K562 (cell line): ENCODE measurements at regions not wholly inside any gene's neighbourhood (a gene's known extent, or its start where the extent isn't known, plus 50 kb on each side); places are given as distances from the start of the nearest gene placed in this dataset.

Source experiments
- ATAC-seq: fragments of 200-7000 bp; cut with Tn5 transposase; 3 replicates; pipeline ENCODE4 v1.9.1; 2020; ENCODE audit warnings: moderate library complexity
- BruUV-seq: library from RNA; stranded (reverse); fragments of 400-500 nt; replicated peaks from 2 replicates; lab custom pipeline; 2021; lab: Mats Ljungman, UMichigan
- CTCF ChIA-PET: fragments of 300-600 bp; formaldehyde crosslinking; extraction: SDS; loops from one replicate; lab custom pipeline; 2021; ENCODE audit warnings: low intra/inter-chr PET ratio; lab: Yijun Ruan, JAX
- POLR2A ChIA-PET: fragments of 300-600, 350-650 bp; sonication (Branson Sonifier 250); formaldehyde crosslinking; extraction: SDS; loops from one replicate; lab custom pipeline; 2021; ENCODE audit warnings: antibody characterized with exemption, inconsistent platforms; lab: Yijun Ruan, JAX
- DNase-seq, 4 experiments: peaks; one replicate each; pipeline versions ENCODE4 v3.0.0 to v3.0.0-alpha.2; 2011 to 2018; ENCODE audit warnings: low spot score in 3 of 4, mixed read lengths in 3 of 4; ENCODE audit errors: extremely low read depth in 1 of 4
- FAIRE-seq: peaks from 2 replicates; lab custom pipeline; 2011; peaks lifted over from hg19 to GRCh38; lab: Jason Lieb, UNC
- H2AFZ ChIP-seq: 2 replicates; pipeline ENCODE4 v1.6.0; 2011; ENCODE audit warnings: low read depth, low read length, control low read depth, inconsistent platforms
- H3K27ac ChIP-seq: fragments of 200-600 bp; 3 replicates; pipeline ENCODE4 v1.8.0; 2011; ENCODE audit warnings: low read depth, mild to moderate bottlenecking, control low read depth, inconsistent platforms, low read length, moderate library complexity, mixed read lengths; ENCODE audit errors: extremely low read depth
- H3K27me3 ChIP-seq, 2 experiments: fragments of 300-600 bp in 1 of 2; 2 replicates in 1 of 2; 3 replicates in 1 of 2; pipeline versions ENCODE4 v1.6.0 to v1.8.0; 2011; ENCODE audit warnings: inconsistent platforms in 2 of 2, low read length in 2 of 2, mild to moderate bottlenecking in 1 of 2, mixed read lengths in 1 of 2, moderate library complexity in 1 of 2; ENCODE audit not compliant: control insufficient read depth in 2 of 2, insufficient read depth in 2 of 2
- H3K36me3 ChIP-seq: fragments of 300-600 bp; 3 replicates; pipeline ENCODE4 v1.8.0; 2011; ENCODE audit warnings: mild to moderate bottlenecking, low read length, inconsistent platforms; ENCODE audit not compliant: control insufficient read depth, insufficient read depth
- H3K4me1 ChIP-seq, 2 experiments: fragments of 200-600 bp in 1 of 2; replicated peaks in 1 of 2; 2 replicates in 1 of 2; 3 replicates in 1 of 2; pipeline versions ENCODE4 v1.5.1 to v1.8.0; 2011; ENCODE audit warnings: inconsistent platforms in 2 of 2, low read length in 2 of 2, mild to moderate bottlenecking in 1 of 2, mixed read lengths in 1 of 2, moderate library complexity in 1 of 2; ENCODE audit not compliant: control insufficient read depth in 2 of 2, insufficient read depth in 2 of 2
- H3K4me2 ChIP-seq: 2 replicates; pipeline ENCODE4 v1.6.1; 2011; ENCODE audit warnings: low read length, control low read depth, inconsistent platforms, mixed read lengths; ENCODE audit not compliant: insufficient read depth
- H3K4me3 ChIP-seq: fragments of 200-600 bp; sonication (generic), shearing (Covaris generic); 2 replicates; pipeline ENCODE4 v1.5.1; 2016; ENCODE audit warnings: control low read depth, inconsistent platforms
- H3K79me2 ChIP-seq: fragments of 200-600 bp; 3 replicates; pipeline ENCODE4 v1.8.0; 2011; ENCODE audit warnings: low read length, inconsistent platforms; ENCODE audit not compliant: control insufficient read depth, insufficient read depth
- H3K9ac ChIP-seq, 2 experiments: 2 replicates each; pipeline versions ENCODE4 v1.6.0 to v1.6.1; 2011; ENCODE audit warnings: low read depth in 2 of 2, low read length in 2 of 2, control low read depth in 1 of 2, inconsistent platforms in 1 of 2, mild to moderate bottlenecking in 1 of 2, mixed read lengths in 1 of 2; ENCODE audit not compliant: insufficient read depth in 1 of 2
- H3K9me1 ChIP-seq: one replicate; pipeline ENCODE4 v1.6.0; 2011; ENCODE audit warnings: inconsistent platforms, mild to moderate bottlenecking, low read length, moderate library complexity; ENCODE audit not compliant: control insufficient read depth, insufficient read depth
- H3K9me3 ChIP-seq: replicated peaks from 2 replicates; pipeline ENCODE4 v1.5.1; 2011; ENCODE audit warnings: low read depth, low read length, inconsistent platforms; ENCODE audit not compliant: control insufficient read depth, insufficient read depth
- H4K20me1 ChIP-seq: replicated peaks from 2 replicates; pipeline ENCODE4 v1.6.1; 2011; ENCODE audit warnings: low read length, inconsistent platforms, mixed read lengths; ENCODE audit not compliant: control insufficient read depth, insufficient read depth
- CREM ChIP-seq: IDR thresholded peaks from 2 replicates; pipeline ENCODE4 v1.6.1; 2014; ENCODE audit warnings: antibody characterized with exemption, low read depth
- HMGN3 ChIP-seq: IDR thresholded peaks from 2 replicates; pipeline ENCODE4 v1.6.1; 2011; ENCODE audit warnings: borderline replicate concordance, low read depth, mild to moderate bottlenecking, mixed read lengths, low read length; ENCODE audit not compliant: insufficient read length; ENCODE audit errors: extremely low read depth
- WGBS: fragments of 100-300 bp; shearing (Covaris generic); methylation state at CpG from one replicate; pipeline ENCODE4 v1.1.6; 2016; ENCODE audit warnings: low coverage, mixed read lengths; ENCODE audit not compliant: insufficient coverage; ENCODE audit errors: missing lambda C conversion rate; 5-methylcytosine and 5-hydroxymethylcytosine counted together
- in situ Hi-C: fragments of 300-500 bp; cut with MboI; formaldehyde crosslinking; loops from 4 replicates; pipeline ENCODE4 v1.15.0; 2018; ENCODE audit warnings: inconsistent platforms, mixed read lengths
- intact Hi-C: fragments of 100-400 bp; cut with micrococcal nuclease; formaldehyde crosslinking; loops from 2 replicates; pipeline ENCODE4 v1.14.2; 2022
- TF ChIP-seq, protein P1 (sequence below): sonication (generic); formaldehyde crosslinking; IDR thresholded peaks from 2 replicates; pipeline ENCODE4 v1.8.1; 2023; ENCODE audit warnings: missing genetic modification reagents, mild to moderate bottlenecking, borderline replicate concordance

DNA sequence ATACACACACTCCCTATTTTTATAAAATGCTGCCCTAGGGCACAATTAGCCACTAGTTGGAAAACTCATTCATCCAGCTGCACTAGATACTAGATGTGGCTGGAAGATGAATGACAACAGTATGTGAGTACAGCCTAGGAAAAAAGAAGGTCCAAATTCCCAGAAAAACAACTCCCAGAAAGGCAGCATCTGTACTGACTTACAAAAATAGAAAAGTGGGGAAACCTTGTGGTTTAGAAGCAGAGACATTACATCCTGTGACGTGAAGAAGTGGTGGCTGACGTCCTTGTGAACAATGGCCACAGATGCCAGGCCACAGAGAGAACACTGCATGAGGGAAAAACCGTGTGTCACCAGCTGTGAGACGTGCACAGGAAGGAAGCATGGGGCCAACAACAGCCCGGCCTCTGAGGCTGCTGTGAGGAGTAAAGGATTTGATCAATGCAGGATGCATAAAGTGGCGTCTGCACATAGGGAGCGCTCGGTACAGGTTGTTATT, 81.2 kb downstream of the SPRY1 start:
- H3K4me3 ChIP-seq = no peak overlapping the region
- CTCF ChIA-PET = no interaction called here
- peaks cover 0 to 7% of the 10 kb centered on the region in 2 experiments; a peak in 1 of 5 replicates for H3K4me1 ChIP-seq
- no peak overlapping the region for H3K9ac ChIP-seq
- no peak overlapping the region for H3K27ac ChIP-seq
- no peak overlapping the region for H3K4me2 ChIP-seq
- DNase-seq = no peak
- H2AFZ ChIP-seq = no peak overlapping the region
- ATAC-seq = no peak
- H4K20me1 ChIP-seq = no peaks in the 10 kb centered on the region
- no peaks in the 10 kb centered on the region for H3K27me3 ChIP-seq
- intact Hi-C loops (no loop called here), in situ Hi-C loops (no loop called here)
- no TSS peak for BruUV-seq
- no peaks in the 10 kb centered on the region for H3K79me2 ChIP-seq
- FAIRE-seq = no peak
- no peak for TF ChIP-seq HMGN3
- TF ChIP-seq, protein P1, sequence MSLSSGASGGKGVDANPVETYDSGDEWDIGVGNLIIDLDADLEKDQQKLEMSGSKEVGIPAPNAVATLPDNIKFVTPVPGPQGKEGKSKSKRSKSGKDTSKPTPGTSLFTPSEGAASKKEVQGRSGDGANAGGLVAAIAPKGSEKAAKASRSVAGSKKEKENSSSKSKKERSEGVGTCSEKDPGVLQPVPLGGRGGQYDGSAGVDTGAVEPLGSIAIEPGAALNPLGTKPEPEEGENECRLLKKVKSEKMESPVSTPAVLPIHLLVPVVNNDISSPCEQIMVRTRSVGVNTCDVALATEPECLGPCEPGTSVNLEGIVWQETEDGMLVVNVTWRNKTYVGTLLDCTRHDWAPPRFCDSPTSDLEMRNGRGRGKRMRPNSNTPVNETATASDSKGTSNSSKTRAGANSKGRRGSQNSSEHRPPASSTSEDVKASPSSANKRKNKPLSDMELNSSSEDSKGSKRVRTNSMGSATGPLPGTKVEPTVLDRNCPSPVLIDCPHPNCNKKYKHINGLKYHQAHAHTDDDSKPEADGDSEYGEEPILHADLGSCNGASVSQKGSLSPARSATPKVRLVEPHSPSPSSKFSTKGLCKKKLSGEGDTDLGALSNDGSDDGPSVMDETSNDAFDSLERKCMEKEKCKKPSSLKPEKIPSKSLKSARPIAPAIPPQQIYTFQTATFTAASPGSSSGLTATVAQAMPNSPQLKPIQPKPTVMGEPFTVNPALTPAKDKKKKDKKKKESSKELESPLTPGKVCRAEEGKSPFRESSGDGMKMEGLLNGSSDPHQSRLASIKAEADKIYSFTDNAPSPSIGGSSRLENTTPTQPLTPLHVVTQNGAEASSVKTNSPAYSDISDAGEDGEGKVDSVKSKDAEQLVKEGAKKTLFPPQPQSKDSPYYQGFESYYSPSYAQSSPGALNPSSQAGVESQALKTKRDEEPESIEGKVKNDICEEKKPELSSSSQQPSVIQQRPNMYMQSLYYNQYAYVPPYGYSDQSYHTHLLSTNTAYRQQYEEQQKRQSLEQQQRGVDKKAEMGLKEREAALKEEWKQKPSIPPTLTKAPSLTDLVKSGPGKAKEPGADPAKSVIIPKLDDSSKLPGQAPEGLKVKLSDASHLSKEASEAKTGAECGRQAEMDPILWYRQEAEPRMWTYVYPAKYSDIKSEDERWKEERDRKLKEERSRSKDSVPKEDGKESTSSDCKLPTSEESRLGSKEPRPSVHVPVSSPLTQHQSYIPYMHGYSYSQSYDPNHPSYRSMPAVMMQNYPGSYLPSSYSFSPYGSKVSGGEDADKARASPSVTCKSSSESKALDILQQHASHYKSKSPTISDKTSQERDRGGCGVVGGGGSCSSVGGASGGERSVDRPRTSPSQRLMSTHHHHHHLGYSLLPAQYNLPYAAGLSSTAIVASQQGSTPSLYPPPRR (CRISPR knock-in tag) = no peak
- 0 out of 2 replicates have a peak, but pooled peaks have one; percentile 19 for TF ChIP-seq CREM
- 9% methylated on average over 8 of the region's 8 CpGs for WGBS
- POLR2A ChIA-PET = interaction anchor here (0.6 to 0.8 kb wide), 2 partner anchors 10 to 1537 kb away, joined by 3 to 4 read pairs; no protein-coding TSS in a partner anchor
- no peaks in the 10 kb centered on the region for H3K9me3 ChIP-seq
- no peaks in the 10 kb centered on the region for H3K36me3 ChIP-seq
- no peaks in the 10 kb centered on the region for H3K9me1 ChIP-seq
